GM12878 (cell line): ENCODE measurements at regions not wholly inside any gene's neighbourhood (a gene's known extent, or its start where the extent isn't known, plus 50 kb on each side); places are given as distances from the start of the nearest gene placed in this dataset.

Source experiments
- ATAC-seq: fragments of 200-7000 bp; cut with Tn5 transposase; 3 replicates; pipeline ENCODE4 v1.9.1; 2020; ENCODE audit warnings: mild to moderate bottlenecking, moderate library complexity
- BruUV-seq: library from RNA; stranded (reverse); fragments of 400-500 nt; replicated peaks from 2 replicates; lab custom pipeline; 2021; lab: Mats Ljungman, UMichigan
- CTCF ChIA-PET: fragments of 300-600 bp; sonication (Branson Sonifier 250); formaldehyde crosslinking; extraction: SDS; loops from one replicate; lab custom pipeline; 2021; ENCODE audit warnings: inconsistent platforms; lab: Yijun Ruan, JAX
- POLR2A ChIA-PET: fragments of 350-600 bp; formaldehyde crosslinking; extraction: SDS; loops from one replicate; lab custom pipeline; 2021; ENCODE audit warnings: inconsistent platforms; lab: Charles Lee
- RAD21 ChIA-PET: fragments of 300-600 bp; sonication (Branson Sonifier 250); formaldehyde crosslinking; loops from one replicate; lab custom pipeline; 2023; ENCODE audit warnings: antibody characterized with exemption; ENCODE audit not compliant: unreplicated experiment; lab: Charles Lee
- SMC1A ChIA-PET: fragments of 300-600 bp; sonication (Branson Sonifier 250); formaldehyde crosslinking; loops from one replicate; lab custom pipeline; 2023; ENCODE audit not compliant: unreplicated experiment, uncharacterized antibody; lab: Charles Lee
- DNase-seq: peaks from one replicate; pipeline ENCODE4 v3.0.0-alpha.2; 2011; ENCODE audit warnings: low read depth, low spot score
- FAIRE-seq: peaks from 3 replicates; lab custom pipeline; 2011; peaks lifted over from hg19 to GRCh38; lab: Jason Lieb, UNC
- H2AFZ ChIP-seq: 2 replicates; pipeline ENCODE4 v1.6.0; 2011; ENCODE audit warnings: low read depth, low read length, control low read depth; ENCODE audit not compliant: control insufficient read depth
- H3K27ac ChIP-seq: 2 replicates; pipeline ENCODE4 v1.5.1; 2011; ENCODE audit warnings: control low read depth; ENCODE audit not compliant: control insufficient read depth, insufficient read depth
- H3K27me3 ChIP-seq, 2 experiments: replicated peaks in 1 of 2; 2 replicates each; pipeline versions ENCODE4 v1.6.0 to v1.6.1; 2011; ENCODE audit warnings: low read length in 1 of 2; ENCODE audit not compliant: control insufficient read depth in 2 of 2, insufficient read depth in 2 of 2
- H3K36me3 ChIP-seq, 2 experiments: 2 replicates each; pipeline ENCODE4 v1.5.1; 2011; ENCODE audit warnings: low read length in 1 of 2; ENCODE audit not compliant: control insufficient read depth in 2 of 2, insufficient read depth in 2 of 2
- H3K4me1 ChIP-seq: 2 replicates; pipeline ENCODE4 v1.6.1; 2011; ENCODE audit warnings: mild to moderate bottlenecking, low read length, moderate library complexity, mixed read lengths; ENCODE audit not compliant: control insufficient read depth, insufficient read depth
- H3K4me2 ChIP-seq: 2 replicates; pipeline ENCODE4 v1.6.0; 2011; ENCODE audit warnings: control low read depth; ENCODE audit not compliant: control insufficient read depth, insufficient read depth
- H3K4me3 ChIP-seq: fragments of 200-600 bp; sonication (generic); 2 replicates; pipeline ENCODE4 v1.5.1; 2016
- H3K79me2 ChIP-seq: 2 replicates; pipeline ENCODE4 v1.6.0; 2011; ENCODE audit warnings: low read length; ENCODE audit not compliant: control insufficient read depth, insufficient read depth
- H3K9ac ChIP-seq: 2 replicates; pipeline ENCODE4 v1.8.0; 2011; ENCODE audit warnings: low read length, control low read depth, mixed read lengths; ENCODE audit not compliant: control insufficient read depth, insufficient read depth
- H3K9me3 ChIP-seq: replicated peaks from 3 replicates; pipeline ENCODE4 v1.5.1; 2011; ENCODE audit warnings: mild to moderate bottlenecking, low read length; ENCODE audit not compliant: control insufficient read depth, insufficient read depth
- H4K20me1 ChIP-seq: 2 replicates; pipeline ENCODE4 v1.6.0; 2011; ENCODE audit not compliant: control insufficient read depth, insufficient read depth
- CEBPB ChIP-seq, 2 experiments: fragments of 150-350 bp in 1 of 2; IDR thresholded peaks; 2 replicates each; pipeline ENCODE4 v1.6.1; 2012 to 2014; ENCODE audit warnings: low read depth in 2 of 2, low read length in 2 of 2, borderline replicate concordance in 1 of 2, inconsistent platforms in 1 of 2
- CEBPZ ChIP-seq: fragments of 150-350 bp; IDR thresholded peaks from 2 replicates; pipeline ENCODE4 v1.6.1; 2016; ENCODE audit warnings: low read depth, low read length
- E4F1 ChIP-seq: fragments of 450-650 bp; IDR thresholded peaks from 2 replicates; pipeline ENCODE4 v1.6.1; 2018; ENCODE audit warnings: borderline replicate concordance, mild to moderate bottlenecking; ENCODE audit not compliant: partially characterized antibody
- FOS ChIP-seq: IDR thresholded peaks from 3 replicates; pipeline ENCODE4 v1.6.1; 2011; ENCODE audit warnings: borderline replicate concordance; ENCODE audit not compliant: insufficient read length; ENCODE audit errors: extremely low read depth
- KDM1A ChIP-seq: fragments of 200-600 bp; sonication (generic); IDR thresholded peaks from 2 replicates; pipeline ENCODE4 v1.6.1; 2016; ENCODE audit warnings: borderline replicate concordance
- MEF2A ChIP-seq: IDR thresholded peaks from 2 replicates; pipeline ENCODE4 v1.6.1; 2011; ENCODE audit warnings: low read depth, mild to moderate bottlenecking, low read length, moderate library complexity; ENCODE audit not compliant: insufficient read depth
- POLR2A ChIP-seq: IDR thresholded peaks from 2 replicates; pipeline ENCODE4 v1.6.1; 2011; ENCODE audit warnings: low read depth, mild to moderate bottlenecking, low read length
- SIN3A ChIP-seq: IDR thresholded peaks from 2 replicates; pipeline ENCODE4 v1.6.1; 2012; ENCODE audit warnings: low read depth, low read length, improper control_type of control experiment
- SRF ChIP-seq, 2 experiments: IDR thresholded peaks; 2 replicates each; pipeline ENCODE4 v1.6.1; 2011; ENCODE audit warnings: low read depth in 2 of 2, low read length in 2 of 2, mild to moderate bottlenecking in 1 of 2, moderate library complexity in 1 of 2
- WGBS: methylation state at CpG from one replicate; pipeline ENCODE4 v1.1.6; 2016; ENCODE audit warnings: low lambda C conversion rate; ENCODE audit not compliant: insufficient replicate concordance, insufficient coverage; ENCODE audit errors: missing lambda C conversion rate; 5-methylcytosine and 5-hydroxymethylcytosine counted together
- in situ Hi-C: fragments of 300-500 bp; cut with MboI; formaldehyde crosslinking; loops from 9 replicates; pipeline ENCODE4 v1.14.3; 2018; ENCODE audit warnings: mixed read lengths
- intact Hi-C: fragments of 100-400 bp; cut with micrococcal nuclease; formaldehyde crosslinking; loops from one replicate; pipeline ENCODE4 v1.14.2; 2022; ENCODE audit not compliant: unreplicated experiment
- TF ChIP-seq, protein P1 (sequence below): fragments of 450-650 bp; IDR thresholded peaks from 2 replicates; pipeline ENCODE4 v1.6.1; 2017; ENCODE audit warnings: mild to moderate bottlenecking, moderate library complexity

DNA sequence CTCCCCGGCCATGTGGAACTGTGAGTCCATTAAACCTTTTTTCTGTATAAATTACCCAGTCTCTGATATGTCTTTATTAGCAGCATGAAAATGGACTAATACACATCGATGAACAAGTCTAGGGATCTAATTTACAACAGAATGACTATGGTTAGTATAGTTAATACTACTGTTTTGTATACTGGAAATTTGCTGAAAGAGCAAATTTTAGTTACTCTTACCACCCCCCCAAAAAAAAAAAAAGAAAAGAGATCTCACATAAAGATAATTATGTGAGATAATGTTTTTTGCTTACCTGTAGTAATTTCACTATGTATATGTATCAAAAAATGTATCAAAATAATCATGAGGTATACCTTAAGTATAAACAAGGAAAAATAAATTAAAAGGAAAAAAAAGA lies 199.5 kb upstream of the GRM3 start:
- TF ChIP-seq, protein P1, sequence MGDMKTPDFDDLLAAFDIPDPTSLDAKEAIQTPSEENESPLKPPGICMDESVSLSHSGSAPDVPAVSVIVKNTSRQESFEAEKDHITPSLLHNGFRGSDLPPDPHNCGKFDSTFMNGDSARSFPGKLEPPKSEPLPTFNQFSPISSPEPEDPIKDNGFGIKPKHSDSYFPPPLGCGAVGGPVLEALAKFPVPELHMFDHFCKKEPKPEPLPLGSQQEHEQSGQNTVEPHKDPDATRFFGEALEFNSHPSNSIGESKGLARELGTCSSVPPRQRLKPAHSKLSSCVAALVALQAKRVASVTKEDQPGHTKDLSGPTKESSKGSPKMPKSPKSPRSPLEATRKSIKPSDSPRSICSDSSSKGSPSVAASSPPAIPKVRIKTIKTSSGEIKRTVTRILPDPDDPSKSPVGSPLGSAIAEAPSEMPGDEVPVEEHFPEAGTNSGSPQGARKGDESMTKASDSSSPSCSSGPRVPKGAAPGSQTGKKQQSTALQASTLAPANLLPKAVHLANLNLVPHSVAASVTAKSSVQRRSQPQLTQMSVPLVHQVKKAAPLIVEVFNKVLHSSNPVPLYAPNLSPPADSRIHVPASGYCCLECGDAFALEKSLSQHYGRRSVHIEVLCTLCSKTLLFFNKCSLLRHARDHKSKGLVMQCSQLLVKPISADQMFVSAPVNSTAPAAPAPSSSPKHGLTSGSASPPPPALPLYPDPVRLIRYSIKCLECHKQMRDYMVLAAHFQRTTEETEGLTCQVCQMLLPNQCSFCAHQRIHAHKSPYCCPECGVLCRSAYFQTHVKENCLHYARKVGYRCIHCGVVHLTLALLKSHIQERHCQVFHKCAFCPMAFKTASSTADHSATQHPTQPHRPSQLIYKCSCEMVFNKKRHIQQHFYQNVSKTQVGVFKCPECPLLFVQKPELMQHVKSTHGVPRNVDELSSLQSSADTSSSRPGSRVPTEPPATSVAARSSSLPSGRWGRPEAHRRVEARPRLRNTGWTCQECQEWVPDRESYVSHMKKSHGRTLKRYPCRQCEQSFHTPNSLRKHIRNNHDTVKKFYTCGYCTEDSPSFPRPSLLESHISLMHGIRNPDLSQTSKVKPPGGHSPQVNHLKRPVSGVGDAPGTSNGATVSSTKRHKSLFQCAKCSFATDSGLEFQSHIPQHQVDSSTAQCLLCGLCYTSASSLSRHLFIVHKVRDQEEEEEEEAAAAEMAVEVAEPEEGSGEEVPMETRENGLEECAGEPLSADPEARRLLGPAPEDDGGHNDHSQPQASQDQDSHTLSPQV, result no peak
- TF ChIP-seq SRF (IDR thresholded peaks at IDR 0.05; ENCODE audit: low read depth in 2 of 2, low read length in 2 of 2), result no peak
- no peak for TF ChIP-seq MEF2A
- no peak for TF ChIP-seq CEBPZ
- TF ChIP-seq E4F1, result no peak
- no peak for TF ChIP-seq SIN3A
- no peak for TF ChIP-seq POLR2A
- TF ChIP-seq FOS, result no peak
- TF ChIP-seq KDM1A, result no peak
- TF ChIP-seq CEBPB (IDR thresholded peaks at IDR 0.05; ENCODE audit: borderline replicate concordance in 1 of 2, low read depth in 2 of 2, low read length in 2 of 2), result no peak
- TF ChIP-seq, all 136 proteins: peak for 0
- ChIA-PET SMC1A (no interaction called here), POLR2A (no interaction called here), RAD21 (no interaction called here), CTCF (no interaction called here)
- no peak overlapping the region for H3K27ac ChIP-seq
- in situ Hi-C loops (no loop called here), intact Hi-C loops (loop anchor here (2.0 kb wide), 1 partner anchor 19 kb away; no protein-coding TSS in a partner anchor)
- no peak overlapping the region for H2AFZ ChIP-seq
- no peaks in the 10 kb centered on the region for H3K27me3 ChIP-seq
- H3K4me2 ChIP-seq, result no peak overlapping the region
- no peak overlapping the region for H3K4me3 ChIP-seq
- 2% methylated on average over 2 of the region's 2 CpGs for WGBS
- DNase-seq, result no peak
- ATAC-seq, result no peak
- FAIRE-seq, result no peak
- H4K20me1 ChIP-seq, result no peaks in the 10 kb centered on the region
- H3K79me2 ChIP-seq, result no peaks in the 10 kb centered on the region
- BruUV-seq, result no TSS peak
- no peaks in the 10 kb centered on the region for H3K9me3 ChIP-seq
- H3K4me1 ChIP-seq, result no peaks in the 10 kb centered on the region
- H3K9ac ChIP-seq, result no peak overlapping the region
- H3K36me3 ChIP-seq, result no peaks in the 10 kb centered on the region
